ENCODE measurements at regions not wholly inside any gene's neighbourhood (a gene's known extent, or its start where the extent isn't known, plus 50 kb on each side); places are given as distances from the start of the nearest gene placed in this dataset.
"Not testable (repeated sequence)": the region's sequence is repeated elsewhere in the genome, so short reads cannot be mapped to it uniquely, and the experiment has no call there.

DNA sequence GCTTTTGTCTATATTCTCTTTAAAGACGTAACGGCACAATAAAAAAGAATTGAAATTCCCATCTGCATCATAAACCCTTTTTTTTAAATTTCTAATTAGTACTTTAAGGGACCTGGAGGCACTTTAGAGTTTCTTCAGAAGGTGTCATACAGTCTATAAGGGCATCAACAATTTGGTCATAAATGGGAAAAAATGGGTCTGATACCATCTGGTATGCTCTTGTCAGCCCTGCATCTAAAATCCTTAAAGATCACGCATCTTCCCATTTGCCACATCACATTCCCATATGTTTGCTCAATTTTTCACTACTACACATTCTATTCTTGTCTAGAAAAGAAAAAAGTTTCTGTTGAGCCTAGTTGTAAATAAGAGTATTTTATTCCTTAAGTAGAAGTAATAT is 53.8 kb downstream of the COX7C start:
- no peak for DNase-seq (ENCODE audit: low read depth in 2 of 2, low spot score in 1 of 2)

DNA sequence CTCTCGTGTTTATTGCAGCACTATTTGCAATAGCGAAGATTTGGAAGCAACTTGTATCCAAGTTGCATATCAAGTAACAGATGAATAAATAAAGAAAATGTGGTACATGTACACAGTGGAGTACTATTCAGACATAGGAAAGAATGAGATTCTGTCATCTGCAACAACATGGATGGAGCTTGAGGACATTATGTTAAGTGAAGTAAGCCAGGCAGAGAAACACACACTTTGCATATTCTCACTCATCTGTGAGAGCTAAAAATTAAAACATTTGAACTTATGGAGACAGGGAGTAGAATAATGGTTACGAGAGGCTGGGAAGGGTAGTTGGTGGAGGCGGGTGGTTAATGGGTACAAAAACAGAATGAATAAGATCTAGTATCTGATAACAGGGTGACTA is 56.3 kb downstream of the COX7C start:
- DNase-seq (ENCODE audit: low read depth in 2 of 2, low spot score in 1 of 2) = no peak

DNA sequence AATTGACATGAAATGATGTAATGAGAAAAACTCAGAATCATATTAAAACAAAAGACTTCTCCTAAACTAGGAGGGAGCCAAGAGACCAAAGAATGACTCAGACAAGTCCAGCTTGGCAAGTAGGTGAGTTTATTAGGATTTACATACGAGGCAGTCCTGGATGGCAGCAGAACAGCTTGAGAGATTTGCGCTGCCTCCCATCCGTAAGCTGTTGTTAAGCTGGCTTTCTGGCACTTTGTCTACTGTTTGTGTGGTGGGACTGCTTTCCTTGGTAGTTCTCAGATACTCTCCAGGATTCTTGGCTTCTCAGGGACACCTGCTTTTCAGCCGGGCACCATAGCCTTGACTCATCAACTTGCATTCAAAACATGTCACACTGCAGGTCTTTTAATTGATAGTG is 57.6 kb downstream of the COX7C start:
- no peak for DNase-seq (ENCODE audit: low read depth in 2 of 2, low spot score in 1 of 2)

DNA sequence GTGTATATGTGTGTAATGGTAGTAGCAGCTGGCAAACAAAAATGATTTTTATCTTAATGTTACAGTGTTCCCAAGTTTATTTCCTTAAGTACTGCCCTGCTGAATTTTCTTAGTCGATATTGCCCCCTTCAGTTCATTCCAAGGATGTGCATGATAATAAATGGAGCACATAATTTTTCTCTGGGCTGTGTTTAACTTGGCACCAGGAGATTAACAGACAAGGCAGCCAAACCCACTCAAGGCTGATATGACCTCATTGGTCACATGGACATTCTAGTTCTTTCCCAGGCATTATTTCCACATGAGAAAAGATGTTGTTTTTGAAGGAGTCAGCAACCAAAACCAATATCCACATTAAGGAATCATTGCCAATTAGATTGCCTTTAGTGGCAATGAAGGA is 61.8 kb downstream of the COX7C start:
- DNase-seq (ENCODE audit: low read depth in 2 of 2, low spot score in 1 of 2) = no peak

DNA sequence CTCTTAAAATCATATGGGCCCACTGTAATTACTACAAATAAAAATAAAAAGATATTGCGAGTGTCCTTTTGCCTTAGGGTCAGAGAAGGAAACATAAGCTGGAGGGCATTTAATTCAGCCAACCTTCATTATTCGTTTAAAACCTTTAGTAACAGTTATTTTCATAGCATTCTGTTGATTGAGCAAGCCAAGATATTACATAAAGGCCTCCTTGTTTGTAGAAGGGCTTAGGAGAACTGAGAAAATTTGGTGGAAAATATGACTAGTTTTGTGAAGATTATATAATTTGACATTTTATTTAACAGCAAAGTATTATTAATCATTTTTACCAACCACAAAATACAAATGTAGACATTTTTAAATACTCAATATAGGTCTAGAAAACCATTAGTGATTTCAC is 62.2 kb downstream of the COX7C start:
- DNase-seq (ENCODE audit: low read depth in 2 of 2, low spot score in 1 of 2) = no peak

DNA sequence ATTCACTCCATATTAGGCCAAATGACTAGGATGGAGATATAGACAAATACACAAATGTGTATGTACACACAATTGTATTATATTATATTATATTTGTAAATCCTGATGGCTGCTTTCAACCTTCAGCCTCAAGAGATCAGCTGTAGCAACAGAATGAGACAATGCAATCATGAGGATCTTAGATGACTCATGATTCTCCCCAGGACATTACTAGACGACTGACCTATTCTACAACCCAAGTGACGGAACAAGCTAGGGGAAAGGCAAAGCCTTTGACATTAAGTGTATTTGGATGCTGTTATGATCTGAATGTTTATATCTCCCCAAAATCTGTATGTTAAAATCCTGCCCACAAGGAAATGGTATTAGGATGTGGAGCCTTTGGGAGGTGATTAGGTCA is 66.5 kb downstream of the COX7C start:
- DNase-seq (ENCODE audit: low read depth in 2 of 2, low spot score in 1 of 2) = no peak

DNA sequence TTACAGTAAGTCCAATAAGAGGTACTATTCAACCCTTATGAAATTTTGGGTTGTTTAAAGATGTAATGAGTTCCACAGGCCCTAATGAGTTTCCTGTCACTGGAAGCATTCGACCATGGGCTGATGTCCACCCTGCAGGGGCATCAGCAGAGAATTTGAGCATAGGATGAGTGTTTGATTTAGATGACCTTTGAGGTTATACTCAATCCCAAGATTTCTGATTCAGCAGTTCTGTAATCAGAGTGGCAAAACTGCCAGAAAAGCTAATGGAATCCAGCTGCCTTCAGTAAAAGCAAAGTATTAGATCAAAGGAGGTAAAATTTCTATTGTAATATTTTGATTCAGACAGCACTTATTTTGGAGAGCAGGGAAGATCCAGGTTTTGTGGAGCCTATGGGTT is 68.3 kb downstream of the COX7C start:
- no peak for DNase-seq (ENCODE audit: low read depth in 2 of 2, low spot score in 1 of 2)

DNA sequence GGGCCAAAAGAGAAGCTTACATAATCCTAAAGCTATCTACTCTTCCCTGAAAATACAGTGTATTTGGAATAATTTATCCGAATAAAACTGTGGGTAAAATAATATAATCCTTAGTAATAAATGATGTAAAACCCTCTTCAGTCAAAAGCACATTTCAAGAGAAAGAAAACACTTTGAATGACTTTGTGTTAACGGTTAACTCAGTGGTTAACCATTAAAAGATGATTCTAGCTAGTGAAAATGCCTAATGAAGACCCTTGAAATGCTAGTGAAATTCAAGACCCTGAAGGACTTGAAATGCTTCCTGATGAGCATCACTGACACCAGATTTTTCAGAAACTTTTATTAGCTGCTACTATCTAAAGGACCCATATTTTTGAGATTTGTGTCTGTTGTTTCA is 70.7 kb downstream of the COX7C start:
- DNase-seq (ENCODE audit: low read depth in 2 of 2, low spot score in 1 of 2) = no peak

DNA sequence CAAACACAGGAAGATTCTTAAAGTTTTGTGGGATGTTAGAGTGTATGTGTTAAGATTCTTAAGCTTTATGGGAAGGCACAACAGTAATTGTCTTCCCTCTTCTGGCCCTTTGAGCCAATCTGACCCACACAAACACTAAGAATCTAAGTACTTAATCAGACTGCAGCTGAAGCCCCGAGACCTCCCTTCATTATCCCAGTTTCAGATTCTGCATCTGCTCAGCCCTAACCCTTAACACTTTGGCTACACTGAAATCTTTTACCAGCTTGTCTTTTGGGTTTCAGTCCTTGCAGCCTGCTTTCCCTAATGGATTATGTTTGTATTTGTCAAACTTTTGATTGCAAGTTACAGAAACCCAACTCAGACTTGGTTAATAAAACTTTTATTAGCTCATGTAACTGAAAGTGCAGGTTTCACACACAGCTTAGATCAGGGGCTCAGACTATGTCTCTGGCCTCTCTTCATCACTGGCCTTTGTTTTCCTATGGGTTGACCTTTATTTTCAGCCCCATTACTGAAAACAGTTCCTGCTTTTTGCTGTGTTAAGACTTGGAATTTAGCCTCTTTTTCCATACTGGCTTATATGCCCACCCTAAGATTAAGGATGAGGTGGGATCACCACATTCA is 71.5 kb downstream of the COX7C start:
- DNase-seq (ENCODE audit: low read depth in 2 of 2, low spot score in 1 of 2) = no peak

DNA sequence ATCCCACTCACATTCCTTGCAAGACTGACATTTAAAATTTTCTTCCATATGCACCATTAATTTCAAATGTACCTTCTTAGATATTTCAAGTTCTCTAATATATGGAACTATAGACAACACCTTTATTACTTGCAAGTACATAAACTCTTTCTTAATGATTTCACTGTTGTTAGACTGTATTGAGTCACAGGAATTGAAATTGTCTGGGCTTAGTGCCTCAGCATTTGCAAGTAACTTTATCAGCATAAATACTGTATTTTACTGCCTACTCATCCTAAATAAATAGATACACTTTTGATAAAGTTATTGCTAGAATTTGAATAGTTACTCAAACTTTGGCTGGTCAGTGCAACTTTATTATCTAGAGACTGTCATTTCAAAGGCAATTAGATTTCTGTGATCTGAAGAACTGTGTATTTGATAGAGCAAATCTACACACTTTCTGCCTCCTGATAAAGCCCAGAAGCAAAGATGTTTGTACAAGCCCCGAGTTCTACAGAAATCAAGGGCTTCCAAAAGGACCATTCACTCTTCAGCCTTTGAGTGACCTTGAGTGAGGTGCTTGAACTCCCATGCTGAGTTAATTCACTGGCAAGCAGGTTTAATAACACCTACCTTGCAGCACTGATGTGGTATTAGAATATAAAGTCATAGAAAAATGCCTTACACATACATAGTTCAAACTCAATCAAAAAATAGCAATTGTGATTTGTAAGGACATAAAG is 91.6 kb downstream of the COX7C start:
- DNase-seq (ENCODE audit: low read depth in 2 of 2, low spot score in 1 of 2) = no peak

DNA sequence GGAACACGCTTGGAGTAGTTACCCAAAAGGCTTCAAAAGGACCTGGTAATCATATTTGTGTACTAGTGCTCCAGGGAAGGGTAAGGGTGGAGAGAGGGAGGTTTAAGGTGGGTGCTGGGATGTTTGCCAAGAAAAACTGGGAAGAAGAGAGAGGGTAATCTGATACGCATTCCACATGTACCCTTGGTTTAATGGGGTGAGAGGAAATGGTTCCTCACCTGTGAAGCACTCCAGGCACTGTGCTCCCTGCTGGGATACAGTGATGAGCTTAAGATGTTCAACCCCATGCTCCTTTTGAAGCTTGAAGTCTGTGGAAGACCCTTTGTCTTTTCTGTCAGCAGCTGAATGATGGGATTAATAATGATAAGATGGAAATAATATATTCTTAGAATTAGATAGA is 98.4 kb downstream of the COX7C start:
- no peak for DNase-seq (ENCODE audit: low read depth in 2 of 2, low spot score in 1 of 2)

DNA sequence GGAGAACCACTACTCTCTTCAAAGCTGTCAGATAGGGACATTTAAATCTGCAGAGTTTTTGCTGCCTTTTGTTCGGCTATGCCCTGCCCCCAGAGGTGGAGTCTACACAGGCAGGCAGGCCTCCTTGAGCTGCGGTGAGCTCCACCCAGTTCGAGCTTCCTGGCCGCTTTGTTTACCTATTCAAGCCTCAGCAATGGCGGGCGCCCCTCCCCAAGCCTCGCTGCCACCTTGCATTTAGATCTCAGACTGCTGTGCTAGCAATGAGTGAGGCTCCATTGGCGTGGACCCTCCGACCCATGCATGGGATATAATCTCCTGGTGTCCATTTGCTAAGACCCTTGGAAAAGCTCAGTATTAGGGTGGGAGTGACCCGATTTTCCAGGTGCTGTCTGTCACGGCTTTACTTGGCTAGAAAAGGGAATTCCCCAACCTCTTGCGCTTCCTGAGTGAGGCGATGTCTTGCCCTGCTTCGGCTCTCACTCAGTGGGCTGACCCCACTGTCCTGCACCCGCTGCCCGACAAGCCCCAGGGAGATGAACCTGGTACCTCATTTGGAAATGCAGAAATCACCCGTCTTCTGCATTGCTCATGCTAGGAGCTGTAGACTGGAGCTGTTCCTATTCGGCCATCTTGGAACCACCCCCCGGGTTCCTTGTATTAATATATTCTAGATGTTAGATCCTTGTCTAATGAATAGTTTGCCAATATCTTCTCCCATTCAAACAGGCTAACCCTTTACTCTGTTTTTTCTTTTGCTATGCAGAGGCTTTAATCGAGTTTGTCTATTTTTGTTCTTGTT is 113.8 kb downstream of the COX7C start:
- DNase-seq (ENCODE audit: low read depth in 2 of 2, low spot score in 1 of 2) = not testable (repeated sequence)

DNA sequence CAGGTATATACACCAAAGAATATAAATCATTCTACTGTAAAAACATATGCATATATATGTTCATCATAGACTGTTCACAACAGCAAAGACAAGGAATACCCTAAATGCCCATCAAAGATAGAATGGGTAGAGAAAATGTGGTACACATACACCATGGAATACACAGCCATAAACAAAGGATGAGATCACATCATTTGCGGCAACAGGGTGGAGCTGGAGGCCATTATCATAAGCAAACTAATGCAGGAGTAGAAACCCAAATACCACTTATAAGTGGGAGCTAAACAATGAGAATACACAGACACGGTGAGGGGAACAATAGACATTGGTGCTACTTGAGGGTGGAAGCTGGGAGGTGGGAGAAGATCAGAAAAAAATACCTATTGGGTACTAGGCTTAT is 117.6 kb downstream of the COX7C start:
- DNase-seq (ENCODE audit: low read depth in 2 of 2, low spot score in 1 of 2) = no peak

DNA sequence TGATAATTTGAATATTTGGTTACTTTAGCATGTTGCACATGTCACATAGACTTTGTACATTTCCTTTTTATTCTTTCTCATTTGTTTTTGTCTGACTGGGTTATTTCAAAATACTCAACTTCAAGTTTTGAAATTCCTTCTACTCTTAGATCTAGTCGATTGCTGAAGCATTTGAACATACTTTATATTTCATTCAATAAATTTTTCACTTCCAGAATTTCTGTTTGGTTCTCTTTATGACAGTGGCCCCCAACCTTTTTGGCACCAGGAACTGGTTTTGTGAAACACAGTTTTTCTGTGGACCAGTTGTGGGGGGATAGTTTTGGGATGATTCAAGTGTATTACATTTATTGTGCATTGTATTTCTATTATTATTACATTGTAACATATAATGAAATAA is 119.8 kb downstream of the COX7C start:
- DNase-seq (ENCODE audit: low read depth in 2 of 2, low spot score in 1 of 2) = no peak

DNA sequence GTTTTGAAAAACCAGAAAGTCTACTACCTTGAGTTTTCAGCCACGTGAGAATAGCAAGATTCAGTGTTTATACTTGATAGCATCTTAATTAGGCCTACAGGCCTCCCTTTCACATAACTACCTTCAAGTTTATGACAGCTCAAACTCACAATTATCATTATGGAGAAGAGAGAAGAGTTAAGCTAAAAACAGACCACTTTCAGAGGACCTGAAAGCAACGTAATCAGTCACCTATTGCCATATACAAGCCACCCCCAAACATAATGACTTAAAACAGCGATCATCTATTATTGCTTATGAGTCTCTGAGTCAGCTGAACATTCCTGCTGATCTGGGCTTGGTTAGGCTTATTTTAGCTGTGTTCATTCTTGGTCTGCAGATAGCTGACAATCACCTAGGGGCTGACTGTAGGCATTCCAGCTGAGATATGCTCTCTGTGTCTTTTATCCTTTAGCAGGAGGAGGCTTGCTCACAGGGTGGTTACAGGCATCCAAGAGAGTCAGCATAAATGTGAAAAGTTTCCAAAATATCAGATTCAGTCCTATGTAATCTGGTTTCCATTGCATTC is 130.9 kb downstream of the COX7C start:
- no peak for DNase-seq (ENCODE audit: low read depth in 2 of 2, low spot score in 1 of 2)

DNA sequence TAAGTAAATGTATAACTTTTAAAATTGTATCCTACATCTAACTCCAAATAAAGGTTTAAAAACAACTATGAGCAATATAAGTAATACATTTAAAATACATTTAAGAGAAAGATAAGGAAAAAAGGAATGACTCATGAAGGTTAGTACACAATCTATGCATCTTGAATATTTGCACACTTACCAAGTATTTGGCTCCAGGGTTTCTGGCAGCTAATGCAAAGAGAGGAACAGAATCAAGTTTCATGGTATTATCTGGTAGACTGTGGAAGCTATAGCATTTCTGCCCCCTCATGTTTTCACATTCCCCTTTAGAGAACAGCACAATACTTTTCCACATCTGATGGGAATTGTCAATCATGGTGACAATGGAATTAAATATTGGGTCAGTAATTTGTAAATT is 132.1 kb downstream of the COX7C start:
- no peak for DNase-seq (ENCODE audit: low read depth in 2 of 2, low spot score in 1 of 2)

DNA sequence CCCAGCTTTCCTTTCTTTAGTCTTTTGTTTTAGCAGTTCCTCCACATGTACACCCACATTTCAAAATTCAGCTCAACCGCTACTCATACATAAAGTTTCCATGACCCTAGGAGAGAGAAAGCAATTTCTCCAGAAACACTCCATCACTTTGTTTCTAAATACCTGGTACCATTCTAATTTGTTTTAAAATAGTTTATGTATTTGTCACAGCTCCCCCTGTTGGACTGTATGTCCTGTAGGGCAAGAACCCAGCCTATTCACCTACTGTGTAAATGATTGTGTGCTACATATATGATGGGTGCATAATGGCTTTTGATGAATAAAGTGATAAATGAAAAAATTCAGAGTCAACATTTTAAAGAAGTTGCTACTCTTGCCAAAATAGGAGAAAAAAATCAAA is 139.1 kb downstream of the COX7C start:
- DNase-seq (ENCODE audit: low read depth in 2 of 2, low spot score in 1 of 2) = no peak

DNA sequence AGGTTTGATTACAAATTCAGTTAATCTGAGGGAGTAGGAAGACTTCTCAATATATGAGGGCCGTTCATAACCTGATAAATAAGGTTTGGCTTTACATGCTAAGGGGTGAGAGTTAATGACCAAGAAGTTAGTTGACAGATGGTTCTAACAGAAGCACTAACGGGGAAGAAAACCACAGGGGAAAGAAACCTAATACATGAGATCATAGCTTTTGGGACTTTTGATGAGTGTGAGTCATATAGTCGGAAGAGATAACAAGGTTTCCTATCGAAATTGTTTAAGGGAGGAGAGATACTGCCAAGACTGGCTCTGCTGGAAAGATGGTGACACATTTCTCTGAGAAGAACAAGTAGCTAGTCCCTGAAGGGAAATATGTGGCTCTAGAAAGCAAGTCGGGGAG is 140.1 kb downstream of the COX7C start:
- no peak for DNase-seq (ENCODE audit: low read depth in 2 of 2, low spot score in 1 of 2)

DNA sequence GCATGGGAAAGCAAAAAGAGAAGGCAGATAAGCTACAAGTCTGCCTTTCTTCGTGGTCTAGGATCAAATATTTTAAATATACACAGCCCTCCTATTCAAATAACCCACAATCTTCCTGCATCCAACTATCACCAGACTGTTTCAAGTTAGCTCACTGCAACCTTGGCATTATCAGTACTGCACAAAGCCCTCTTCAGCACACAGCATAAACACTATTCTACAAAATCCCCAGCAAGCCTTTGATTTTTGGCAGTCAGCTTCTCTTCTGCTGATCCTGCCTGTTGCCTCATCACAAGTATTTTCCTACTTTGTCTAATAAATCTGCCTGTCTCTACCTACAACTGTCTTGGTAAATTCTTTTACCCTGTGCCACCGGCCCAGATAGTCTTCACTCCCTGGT is 142.9 kb downstream of the COX7C start:
- DNase-seq (ENCODE audit: low read depth in 2 of 2, low spot score in 1 of 2) = no peak

DNA sequence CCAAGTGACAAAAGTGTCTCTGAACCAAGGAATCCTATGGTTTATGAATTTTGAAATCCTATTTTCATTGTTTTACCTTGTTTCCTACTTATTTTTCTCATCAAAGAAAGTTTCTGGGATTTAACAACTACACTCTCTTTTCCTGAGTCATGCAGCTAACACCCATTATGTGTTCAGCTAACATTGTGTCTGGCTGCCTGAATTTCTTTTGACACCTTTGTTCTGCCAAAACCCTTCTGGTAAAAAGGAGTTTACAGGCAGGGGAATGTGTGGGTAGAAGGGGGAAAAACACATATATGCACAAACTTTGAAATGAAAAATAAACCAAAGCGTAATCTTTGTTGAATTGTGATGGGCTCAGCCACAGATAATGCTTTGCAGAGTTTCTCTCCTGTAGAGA is 146.2 kb downstream of the COX7C start:
- DNase-seq (ENCODE audit: low read depth in 2 of 2, low spot score in 1 of 2) = no peak

DNA sequence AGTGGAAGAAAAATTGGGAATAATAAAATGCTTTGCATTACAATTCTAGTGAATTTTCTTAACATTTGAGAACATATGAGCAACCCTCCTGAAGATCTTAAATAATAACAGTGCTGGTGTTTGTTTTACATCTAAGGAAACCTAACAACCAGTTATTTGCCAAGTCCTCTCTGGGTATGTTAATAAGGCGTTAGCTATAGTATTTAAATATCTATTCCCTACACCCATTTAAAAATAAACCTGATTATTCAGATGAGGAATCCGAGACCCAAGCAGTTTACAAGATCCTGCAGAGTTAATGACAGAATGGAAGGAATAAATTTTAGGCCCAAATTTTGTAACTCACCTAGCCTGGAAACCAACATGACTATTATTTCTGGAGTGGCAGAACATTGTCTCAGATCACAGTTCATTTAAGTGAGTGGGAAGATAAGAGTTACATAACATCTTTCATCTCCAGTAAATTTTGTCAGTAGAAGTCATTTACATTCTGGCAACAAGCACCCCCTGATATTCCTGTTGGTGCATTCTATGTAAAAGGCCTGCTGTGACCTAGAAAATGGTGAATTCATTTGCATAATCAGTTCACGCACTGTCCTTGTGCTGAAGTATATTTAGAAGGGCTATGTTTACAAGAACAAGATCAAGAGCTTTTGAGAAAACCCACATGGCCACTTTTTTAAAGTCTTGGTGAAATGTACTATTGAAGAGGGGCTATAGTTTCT is 148.2 kb downstream of the COX7C start:
- DNase-seq (ENCODE audit: low read depth in 2 of 2, low spot score in 1 of 2) = no peak

All from stimulated activated CD8-positive, alpha-beta memory T cell treated with anti-CD3 and anti-CD28 coated beads, Interleukin-4, amount 100 ng/mL, for 1 hour (primary cell).